GM23338 (cell line): ENCODE measurements at regions not wholly inside any gene's neighbourhood (a gene's known extent, or its start where the extent isn't known, plus 50 kb on each side); places are given as distances from the start of the nearest gene placed in this dataset.

Source experiments
- ATAC-seq: fragments of 200-7000 bp; cut with Tn5 transposase; 3 replicates; pipeline ENCODE4 v1.9.1; 2020
- DNase-seq: peaks from one replicate; pipeline ENCODE4 v3.0.0-alpha.2; 2015; ENCODE audit warnings: low spot score
- H2AFZ ChIP-seq: fragments of 200-600 bp; sonication (generic); 2 replicates; pipeline ENCODE4 v1.8.0; 2016; ENCODE audit warnings: antibody characterized with exemption, mild to moderate bottlenecking, moderate library complexity
- H3F3A ChIP-seq: fragments of 200-600 bp; sonication (generic); replicated peaks from 2 replicates; pipeline ENCODE4 v1.8.0; 2017; ENCODE audit warnings: antibody characterized with exemption, mixed run types, low read depth
- H3K27ac ChIP-seq: fragments of 200-600 bp; sonication (generic); 2 replicates; pipeline ENCODE4 v1.6.1; 2016; ENCODE audit warnings: low read depth
- H3K27me3 ChIP-seq: fragments of 200-600 bp; sonication (generic); 2 replicates; pipeline ENCODE4 v1.8.0; 2016; ENCODE audit warnings: mild to moderate bottlenecking, mixed run types, moderate library complexity; ENCODE audit not compliant: insufficient read depth
- H3K36me3 ChIP-seq: fragments of 200-600 bp; sonication (generic); 2 replicates; pipeline ENCODE4 v1.8.0; 2016; ENCODE audit warnings: mild to moderate bottlenecking; ENCODE audit not compliant: insufficient read depth
- H3K4me1 ChIP-seq: fragments of 200-600 bp; sonication (generic); 2 replicates; pipeline ENCODE4 v1.8.0; 2016; ENCODE audit warnings: mild to moderate bottlenecking, moderate library complexity; ENCODE audit not compliant: insufficient read depth
- H3K4me2 ChIP-seq: fragments of 200-600 bp; sonication (generic); 2 replicates; pipeline ENCODE4 v1.7.1; 2017; ENCODE audit warnings: mixed run types
- H3K4me3 ChIP-seq: fragments of 200-600 bp; sonication (generic); 2 replicates; pipeline ENCODE4 v1.6.1; 2016; ENCODE audit warnings: mixed run types
- H3K79me2 ChIP-seq: fragments of 200-600 bp; sonication (generic); replicated peaks from 2 replicates; pipeline ENCODE4 v1.8.0; 2017; ENCODE audit warnings: mild to moderate bottlenecking; ENCODE audit not compliant: insufficient read depth
- H3K9me2 ChIP-seq: fragments of 200-600 bp; sonication (generic); 2 replicates; pipeline ENCODE4 v1.8.0; 2017; ENCODE audit not compliant: insufficient read depth
- H4K20me1 ChIP-seq: fragments of 200-600 bp; sonication (generic); replicated peaks from 2 replicates; pipeline ENCODE4 v1.8.0; 2017; ENCODE audit warnings: mild to moderate bottlenecking; ENCODE audit not compliant: insufficient read depth
- H3K27ac Mint-ChIP-seq: 2 replicates; pipeline ENCODE4 v1.8.0; 2020; ENCODE audit warnings: inconsistent platforms, mild to moderate bottlenecking, moderate library complexity, mixed read lengths
- H3K27me3 Mint-ChIP-seq: 3 replicates; pipeline ENCODE4 v1.8.0; 2022; ENCODE audit warnings: low read depth, mild to moderate bottlenecking, moderate library complexity, mixed read lengths, inconsistent platforms; ENCODE audit not compliant: insufficient read depth, poor library complexity
- H3K36me3 Mint-ChIP-seq: 3 replicates; pipeline ENCODE4 v1.8.0; 2021; ENCODE audit warnings: low read depth, mild to moderate bottlenecking, inconsistent platforms, moderate library complexity, mixed read lengths
- H3K4me1 Mint-ChIP-seq: 3 replicates; pipeline ENCODE4 v1.8.0; 2020; ENCODE audit warnings: mild to moderate bottlenecking, inconsistent platforms, mixed read lengths
- H3K4me3 Mint-ChIP-seq: 3 replicates; pipeline ENCODE4 v1.8.0; 2021; ENCODE audit warnings: moderate library complexity, mild to moderate bottlenecking, inconsistent platforms, mixed read lengths
- H3K9me3 Mint-ChIP-seq: 3 replicates; pipeline ENCODE4 v1.8.0; 2020; ENCODE audit warnings: moderate library complexity, mild to moderate bottlenecking, inconsistent platforms, mixed read lengths
- CREB1 ChIP-seq: fragments of 250-450 bp; sonication (Bioruptor Pico); IDR thresholded peaks from 2 replicates; pipeline ENCODE4 v1.5.0; 2020; ENCODE audit warnings: low read depth, mild to moderate bottlenecking, moderate library complexity
- EZH2 ChIP-seq: fragments of 200-600 bp; sonication (generic); IDR thresholded peaks from one replicate; pipeline ENCODE4 v1.8.0; 2017; ENCODE audit warnings: antibody characterized with exemption, mild to moderate bottlenecking, low read depth; ENCODE audit not compliant: unreplicated experiment
- NANOG ChIP-seq: IDR thresholded peaks from 2 replicates; pipeline ENCODE4 v1.6.1; 2016; ENCODE audit warnings: antibody characterized with exemption, borderline replicate concordance
- STAT1 ChIP-seq: IDR thresholded peaks from one replicate; pipeline ENCODE4 v1.6.1; 2016; ENCODE audit warnings: antibody characterized with exemption; ENCODE audit not compliant: unreplicated experiment
- ZNF114 ChIP-seq: fragments of 250-450 bp; sonication (Bioruptor Pico); IDR thresholded peaks from 2 replicates; pipeline ENCODE4 v1.5.0; 2020; ENCODE audit warnings: mild to moderate bottlenecking, moderate library complexity
- TF ChIP-seq, protein P1 (sequence below), 2 experiments: fragments of 200-600 bp in 1 of 2; sonication (generic) in 1 of 2; conservative IDR thresholded peaks; 2 replicates each; pipeline versions ENCODE4 v1.5.1 to v1.6.1; 2016 to 2017; ENCODE audit warnings: antibody characterized with exemption in 2 of 2, low read depth in 2 of 2, mild to moderate bottlenecking in 2 of 2, moderate library complexity in 1 of 2
- TF ChIP-seq, protein P2 (sequence below): IDR thresholded peaks from one replicate; pipeline ENCODE4 v1.6.1; 2018; ENCODE audit warnings: antibody characterized with exemption; ENCODE audit not compliant: unreplicated experiment

DNA sequence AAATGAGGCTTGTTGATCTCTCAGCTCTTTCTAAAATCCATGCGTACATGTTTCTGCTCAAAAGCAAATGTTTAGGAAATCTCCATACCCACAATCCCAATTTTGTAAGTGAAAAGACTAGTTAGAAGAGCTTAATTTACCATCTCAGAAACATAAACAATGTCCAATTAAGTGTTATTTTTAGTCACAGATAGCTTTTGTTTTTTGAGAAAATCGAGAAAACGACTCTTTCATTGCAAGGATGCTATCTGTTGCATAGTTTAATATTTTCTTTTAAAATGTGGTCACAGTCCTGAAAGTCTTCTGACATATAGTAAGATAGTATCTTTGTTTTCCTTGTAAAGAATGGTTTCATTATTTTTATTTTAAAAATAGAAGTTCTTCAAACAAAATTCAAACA, 338.0 kb upstream of the DAB2 start:
- no peaks in the 10 kb centered on the region for H3K27me3 Mint-ChIP-seq
- Histone ChIP-seq H3K4me1 (no peaks in the 10 kb centered on the region), H3K9me2 (no peaks in the 10 kb centered on the region), H3K79me2 (no peaks in the 10 kb centered on the region), H3F3A (no peaks in the 10 kb centered on the region), H3K4me2 (no peak overlapping the region), H2AFZ (0 out of 2 replicates have a peak overlapping the region, but pooled peaks have one; percentile 45), H3K27ac (no peak overlapping the region), H3K27me3 (no peaks in the 10 kb centered on the region), H3K4me3 (no peak overlapping the region), H4K20me1 (no peaks in the 10 kb centered on the region), H3K36me3 (no peaks in the 10 kb centered on the region)
- no peaks in the 10 kb centered on the region for H3K36me3 Mint-ChIP-seq
- H3K27ac Mint-ChIP-seq, result no peak overlapping the region
- no peak overlapping the region for H3K4me3 Mint-ChIP-seq
- H3K9me3 Mint-ChIP-seq, result no peaks in the 10 kb centered on the region
- H3K4me1 Mint-ChIP-seq, result no peaks in the 10 kb centered on the region
- DNase-seq (no peak), ATAC-seq (no peak)
- TF ChIP-seq CREB1 (CRISPR knock-in tag), result no peak
- TF ChIP-seq, protein P1, sequence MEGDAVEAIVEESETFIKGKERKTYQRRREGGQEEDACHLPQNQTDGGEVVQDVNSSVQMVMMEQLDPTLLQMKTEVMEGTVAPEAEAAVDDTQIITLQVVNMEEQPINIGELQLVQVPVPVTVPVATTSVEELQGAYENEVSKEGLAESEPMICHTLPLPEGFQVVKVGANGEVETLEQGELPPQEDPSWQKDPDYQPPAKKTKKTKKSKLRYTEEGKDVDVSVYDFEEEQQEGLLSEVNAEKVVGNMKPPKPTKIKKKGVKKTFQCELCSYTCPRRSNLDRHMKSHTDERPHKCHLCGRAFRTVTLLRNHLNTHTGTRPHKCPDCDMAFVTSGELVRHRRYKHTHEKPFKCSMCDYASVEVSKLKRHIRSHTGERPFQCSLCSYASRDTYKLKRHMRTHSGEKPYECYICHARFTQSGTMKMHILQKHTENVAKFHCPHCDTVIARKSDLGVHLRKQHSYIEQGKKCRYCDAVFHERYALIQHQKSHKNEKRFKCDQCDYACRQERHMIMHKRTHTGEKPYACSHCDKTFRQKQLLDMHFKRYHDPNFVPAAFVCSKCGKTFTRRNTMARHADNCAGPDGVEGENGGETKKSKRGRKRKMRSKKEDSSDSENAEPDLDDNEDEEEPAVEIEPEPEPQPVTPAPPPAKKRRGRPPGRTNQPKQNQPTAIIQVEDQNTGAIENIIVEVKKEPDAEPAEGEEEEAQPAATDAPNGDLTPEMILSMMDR (conservative IDR thresholded peaks at IDR 0.05; ENCODE audit: low read depth in 2 of 2), result no peak
- TF ChIP-seq ZNF114 (CRISPR knock-in tag), result no peak
- TF ChIP-seq EZH2, result no peak
- TF ChIP-seq, protein P2, sequence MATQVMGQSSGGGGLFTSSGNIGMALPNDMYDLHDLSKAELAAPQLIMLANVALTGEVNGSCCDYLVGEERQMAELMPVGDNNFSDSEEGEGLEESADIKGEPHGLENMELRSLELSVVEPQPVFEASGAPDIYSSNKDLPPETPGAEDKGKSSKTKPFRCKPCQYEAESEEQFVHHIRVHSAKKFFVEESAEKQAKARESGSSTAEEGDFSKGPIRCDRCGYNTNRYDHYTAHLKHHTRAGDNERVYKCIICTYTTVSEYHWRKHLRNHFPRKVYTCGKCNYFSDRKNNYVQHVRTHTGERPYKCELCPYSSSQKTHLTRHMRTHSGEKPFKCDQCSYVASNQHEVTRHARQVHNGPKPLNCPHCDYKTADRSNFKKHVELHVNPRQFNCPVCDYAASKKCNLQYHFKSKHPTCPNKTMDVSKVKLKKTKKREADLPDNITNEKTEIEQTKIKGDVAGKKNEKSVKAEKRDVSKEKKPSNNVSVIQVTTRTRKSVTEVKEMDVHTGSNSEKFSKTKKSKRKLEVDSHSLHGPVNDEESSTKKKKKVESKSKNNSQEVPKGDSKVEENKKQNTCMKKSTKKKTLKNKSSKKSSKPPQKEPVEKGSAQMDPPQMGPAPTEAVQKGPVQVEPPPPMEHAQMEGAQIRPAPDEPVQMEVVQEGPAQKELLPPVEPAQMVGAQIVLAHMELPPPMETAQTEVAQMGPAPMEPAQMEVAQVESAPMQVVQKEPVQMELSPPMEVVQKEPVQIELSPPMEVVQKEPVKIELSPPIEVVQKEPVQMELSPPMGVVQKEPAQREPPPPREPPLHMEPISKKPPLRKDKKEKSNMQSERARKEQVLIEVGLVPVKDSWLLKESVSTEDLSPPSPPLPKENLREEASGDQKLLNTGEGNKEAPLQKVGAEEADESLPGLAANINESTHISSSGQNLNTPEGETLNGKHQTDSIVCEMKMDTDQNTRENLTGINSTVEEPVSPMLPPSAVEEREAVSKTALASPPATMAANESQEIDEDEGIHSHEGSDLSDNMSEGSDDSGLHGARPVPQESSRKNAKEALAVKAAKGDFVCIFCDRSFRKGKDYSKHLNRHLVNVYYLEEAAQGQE, result no peak

DNA sequence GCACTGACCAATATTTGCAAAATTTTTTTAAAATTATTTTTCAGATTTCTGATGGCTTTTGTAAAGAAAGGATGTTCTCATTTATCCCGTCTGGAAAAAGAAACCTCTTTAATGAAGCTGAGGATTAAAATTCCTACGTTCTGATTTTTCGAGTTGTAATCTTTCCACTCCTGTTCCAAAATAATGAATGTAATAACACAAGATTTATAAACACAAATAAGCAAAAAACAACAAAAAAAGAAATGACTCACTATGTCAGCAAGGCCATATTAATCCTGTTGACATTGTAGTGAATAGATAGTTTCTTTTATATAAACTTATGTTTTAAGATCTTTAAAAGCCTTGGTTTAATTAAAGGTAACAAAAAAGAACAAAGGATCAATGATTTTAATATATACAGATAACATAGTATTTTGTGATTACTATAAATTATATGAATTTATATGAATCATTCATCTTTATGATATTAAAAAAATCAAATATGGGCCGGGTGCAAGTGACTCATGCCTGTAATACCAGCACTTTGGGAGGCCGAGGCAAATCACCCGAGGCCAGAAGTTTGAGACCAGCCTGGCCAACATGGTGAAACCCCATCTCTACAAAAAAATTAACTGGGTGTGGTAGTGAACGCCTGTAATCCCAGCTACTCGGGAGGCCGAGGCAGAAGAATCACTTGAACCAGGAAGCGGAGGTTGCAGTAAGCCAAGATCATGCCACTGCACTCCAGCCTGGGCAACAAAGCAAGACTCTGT, 336.6 kb upstream of the DAB2 start:
- ATAC-seq, result no peak
- Mint-ChIP-seq H3K36me3 (no peaks in the 10 kb centered on the region), H3K27ac (no peak overlapping the region), H3K27me3 (no peaks in the 10 kb centered on the region), H3K4me1 (no peaks in the 10 kb centered on the region), H3K4me3 (no peak overlapping the region), H3K9me3 (no peaks in the 10 kb centered on the region)
- H3K4me2 ChIP-seq, result no peak overlapping the region
- H4K20me1 ChIP-seq, result no peaks in the 10 kb centered on the region
- no peaks in the 10 kb centered on the region for H3K79me2 ChIP-seq
- no peaks in the 10 kb centered on the region for H3K4me1 ChIP-seq
- no peak overlapping the region for H3K27ac ChIP-seq
- no peak for TF ChIP-seq STAT1
- no peak for TF ChIP-seq NANOG
- TF ChIP-seq, protein P1 (conservative IDR thresholded peaks at IDR 0.05; ENCODE audit: low read depth in 2 of 2), result no peak
- no peaks in the 10 kb centered on the region for H3K9me2 ChIP-seq
- no peak overlapping the region for H3K4me3 ChIP-seq
- H2AFZ ChIP-seq, result 0 out of 2 replicates have a peak overlapping the region, but pooled peaks have one; percentile 26
- H3K27me3 ChIP-seq, result no peaks in the 10 kb centered on the region
- H3K36me3 ChIP-seq, result no peaks in the 10 kb centered on the region
- no peak for DNase-seq
- H3F3A ChIP-seq, result no peaks in the 10 kb centered on the region
